Heart left ventricle (tissue), 16 donors: ENCODE measurements at regions not wholly inside any gene's neighbourhood (a gene's known extent, or its start where the extent isn't known, plus 50 kb on each side); places are given as distances from the start of the nearest gene placed in this dataset.

Experiments
- ATAC-seq, 4 donors: fragments of 200-7000 bp; cut with Tn5 transposase; one replicate each; pipeline ENCODE4 v1.9.1; 2020 to 2022; ENCODE audit warnings: moderate library complexity in 4 of 4, mild to moderate bottlenecking in 3 of 4, moderate number of reproducible peaks in 1 of 4
- DNase-seq, 5 donors: peaks; one replicate each; pipeline ENCODE4 v3.0.0-alpha.2; 2020
- H3K27ac ChIP-seq, 12 donors: fragments of 200-600 bp; sonication (generic) in 4 of 12; one replicate each; pipeline versions ENCODE4 v1.5.0 to v1.8.0; 2016 to 2022; ENCODE audit warnings: mild to moderate bottlenecking in 2 of 12
- H3K27me3 ChIP-seq, 9 donors: fragments of 200-600 bp; sonication (generic) in 2 of 9; one replicate each; pipeline versions ENCODE4 v1.5.1 to v1.8.0; 2016 to 2022; ENCODE audit warnings: mild to moderate bottlenecking in 3 of 9
- H3K36me3 ChIP-seq, 9 donors: fragments of 200-600 bp; sonication (generic) in 2 of 9; one replicate each; pipeline versions ENCODE4 v1.5.0 to v1.8.0; 2018 to 2022; ENCODE audit warnings: mild to moderate bottlenecking in 2 of 9
- H3K4me1 ChIP-seq, 12 donors: fragments of 200-600 bp; sonication (generic) in 4 of 12; one replicate each; pipeline versions ENCODE4 v1.5.0 to v1.8.0; 2016 to 2022; ENCODE audit warnings: mild to moderate bottlenecking in 3 of 12
- H3K4me3 ChIP-seq, 12 donors: fragments of 200-600 bp; sonication (generic) in 4 of 12; one replicate each; pipeline versions ENCODE4 v1.5.0 to v1.8.0; 2017 to 2022; ENCODE audit warnings: mild to moderate bottlenecking in 9 of 12, moderate library complexity in 4 of 12
- H3K9me3 ChIP-seq, 12 donors: fragments of 200-600 bp; sonication (generic) in 4 of 12; one replicate each; pipeline versions ENCODE4 v1.5.0 to v1.8.0; 2016 to 2022; ENCODE audit warnings: mild to moderate bottlenecking in 1 of 12
- CTCF ChIP-seq, 12 donors: fragments of 200-600 bp; sonication (generic) in 4 of 12; IDR thresholded peaks; one replicate each; pipeline versions ENCODE4 v1.5.0 to v1.8.0; 2018 to 2022; ENCODE audit warnings: antibody characterized with exemption in 12 of 12, mild to moderate bottlenecking in 5 of 12
- POLR2A ChIP-seq, 2 donors: fragments of 450-650 bp; IDR thresholded peaks; one replicate each; pipeline ENCODE4 v1.6.1; 2017; ENCODE audit warnings: antibody characterized with exemption in 2 of 2, mild to moderate bottlenecking in 2 of 2, moderate library complexity in 2 of 2
- WGBS, 4 donors: extraction: QIAGEN DNeasy Blood & Tissue Kit in 2 of 4; methylation state at CpG; one replicate each; pipeline versions ENCODE4 v1.1.5 to v1.1.7; 2013 to 2018; 5-methylcytosine and 5-hydroxymethylcytosine counted together
- intact Hi-C, 10 donors: fragments of 100-400 bp; cut with DNase I; formaldehyde crosslinking; loops; one replicate each; pipeline versions ENCODE4 v1.11.1 to v1.14.2; 2022
- donor health status: ischemic (EF 13 %, LVEDD 7.1; RV severe dilation, severe dysfunction).
- donor health status: healthy with polysubstance abuse.
- donor health status: DM: no; HTN: yes; CAD: no.
- donor health status: DM: no; HTN: no; CAD: no.
- donor health status: ischemic (EF 25% LVEDD 6.9; RV normal size, moderate dysfunction).
- donor health status: ischemic (EF 25% LVEDD 5.7; RV mildly dilated, moderate dysfunction).
- donor health status: healthy.
- donor health status: DM: yes; HTN: yes; CAD: no.
- donor health status: ischemic (EF 35%, LVEDD 5.7; RV mildly dilated, moderate dysfunction).
- donor health status: nonischemic (EF 11% LVEDD 7.7; RV severe dilation, severe dysfunction).
- donor health status: DM: yes; HTN: yes; CAD: no.
- donor health status: PGD.
- donor health status: ischemic (EF 29% LVEDD 5.4; RV normal size, mild dysfunction).
- donor health status: nonischemic (EF 23%, LVEDD 6.1; RV moderate dilation, normal function).

- H3K27ac ChIP-seq = peak overlapping the region; percentile 54 to 95 (median 82)
- TF ChIP-seq CTCF (IDR thresholded peaks at IDR 0.05) (no peak), POLR2A (IDR thresholded peaks at IDR 0.05) (no peak)
- H3K4me1 ChIP-seq = peaks cover 0 to 31% (median 6%) of the 10 kb centered on the region in 12 donors
- no peak overlapping the region for H3K4me3 ChIP-seq
- no peaks in the 10 kb centered on the region for H3K9me3 ChIP-seq
- no peaks in the 10 kb centered on the region for H3K36me3 ChIP-seq
- DNase-seq (peak in 4 of 5 donors; percentile 63 to 82 (median 78)), ATAC-seq (peak; percentile 97)
- intact Hi-C loops = loop anchor here in 4 of 10 donors (5.0 to 10.0 kb wide), 2 partner anchors 33 to 46 kb away; no protein-coding TSS in a partner anchor
- H3K27me3 ChIP-seq = no peaks in the 10 kb centered on the region
- WGBS, 4 donors = 28 to 43% (median 35%) methylated on average over 3 of the region's 3 CpGs
Measured at GRCh38 chr1:214228976-214229375, 52.0 kb upstream of the SMYD2 start.

DNA sequence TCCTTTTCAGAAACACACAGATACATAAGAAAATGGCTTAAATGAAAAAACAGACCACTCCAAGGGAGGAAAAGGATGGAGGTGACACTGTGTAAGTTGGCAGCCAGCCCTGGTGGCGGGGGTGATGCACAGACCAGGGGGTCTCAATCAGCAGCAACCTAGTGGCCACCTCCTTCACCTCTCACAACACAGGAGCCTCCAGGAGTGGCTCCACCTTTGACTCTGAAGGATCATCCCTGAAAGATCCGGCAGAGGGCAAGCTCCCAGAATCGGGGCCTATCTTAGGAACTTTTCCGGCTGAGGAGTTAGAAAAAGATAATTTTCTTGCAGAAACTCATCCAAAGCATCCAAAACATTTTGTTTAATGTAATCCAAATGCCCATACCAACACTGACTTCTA, 51.2 kb upstream of the SMYD2 start:
- Histone ChIP-seq H3K9me3 (no peaks in the 10 kb centered on the region), H3K4me3 (no peak overlapping the region), H3K4me1 (peaks cover 0 to 27% (median 4%) of the 10 kb centered on the region in 12 donors), H3K36me3 (no peaks in the 10 kb centered on the region), H3K27me3 (no peaks in the 10 kb centered on the region), H3K27ac (peak overlapping the region in 11 of 12 donors; percentile 7 to 95 (median 83))
- DNase-seq (no peak), ATAC-seq (peak in 3 of 4 donors; percentile 5 to 13 (median 12))
- TF ChIP-seq POLR2A (IDR thresholded peaks at IDR 0.05) (no peak), CTCF (IDR thresholded peaks at IDR 0.05) (no peak)
- WGBS, 4 donors = 58 to 82% (median 74%) methylated on average over 4 of the region's 4 CpGs
- intact Hi-C loops = loop anchor here in 4 of 10 donors (5.0 to 10.0 kb wide), 2 partner anchors 33 to 45 kb away; no protein-coding TSS in a partner anchor
